ENCODE measurements at regions not wholly inside any gene's neighbourhood (a gene's known extent, or its start where the extent isn't known, plus 50 kb on each side); places are given as distances from the start of the nearest gene placed in this dataset.

GRCh38 chr6:80690551-80691131 is 584.2 kb downstream of the BCKDHB start (continued):
- no peak for TF ChIP-seq ZFHX2 (tag by site-specific recombination; conservative IDR thresholded peaks at IDR 0.05)
- no peak for TF ChIP-seq PRDM1 (tag by site-specific recombination; IDR thresholded peaks at IDR 0.05)
- no peak for TF ChIP-seq ZFP3 (tag by site-specific recombination; IDR thresholded peaks at IDR 0.05; ENCODE audit: low read depth)
- no peak for TF ChIP-seq ZNF626 (tag by site-specific recombination; IDR thresholded peaks at IDR 0.05)
- TF ChIP-seq ZNF223 (tag by site-specific recombination; IDR thresholded peaks at IDR 0.05), result no peak

- no peaks in the 10 kb centered on the region for H3K9me3 ChIP-seq (ENCODE audit: control insufficient read depth, insufficient read depth, low read depth, low read length)
- H3K4me1 ChIP-seq (ENCODE audit: control insufficient read depth, insufficient read depth, low read length), result no peaks in the 10 kb centered on the region
- ChIA-PET POLR2A (no interaction called here), CTCF (interaction anchor here (0.7 kb wide), 1 partner anchor 81 kb away, joined by 3 read pairs; no protein-coding TSS in a partner anchor)
- no peaks in the 10 kb centered on the region for H3K36me3 ChIP-seq (ENCODE audit: control insufficient read depth in 2 of 2, insufficient read depth in 1 of 2, low read length in 2 of 2)
- no peak overlapping the region for H3K27ac ChIP-seq (ENCODE audit: extremely low read depth, low read depth, low read length)
- no peak overlapping the region for H3K4me3 ChIP-seq (ENCODE audit: low read depth, low read length)
- TF ChIP-seq ZNF19 (tag by site-specific recombination; IDR thresholded peaks at IDR 0.05; ENCODE audit: low read depth) (no peak), ZSCAN5A (tag by site-specific recombination; IDR thresholded peaks at IDR 0.05) (no peak)
Measured at GRCh38 chr6:80689716-80690395, 583.4 kb downstream of the BCKDHB start.

GRCh38 chr6:80679992-80680391 is 573.5 kb downstream of the BCKDHB start:
- Histone ChIP-seq H3K9me3 (ENCODE audit: control insufficient read depth, insufficient read depth, low read depth, low read length) (no peaks in the 10 kb centered on the region), H3K27ac (ENCODE audit: extremely low read depth, low read depth, low read length) (no peak overlapping the region), H3K4me3 (ENCODE audit: low read depth, low read length) (no peak overlapping the region), H3K4me1 (ENCODE audit: control insufficient read depth, insufficient read depth, low read length) (no peaks in the 10 kb centered on the region), H3K36me3 (ENCODE audit: control insufficient read depth in 2 of 2, insufficient read depth in 1 of 2, low read length in 2 of 2) (no peaks in the 10 kb centered on the region)
- TF ChIP-seq ZNF423 (tag by site-specific recombination; IDR thresholded peaks at IDR 0.05), result no peak
- TF ChIP-seq ZNF843 (tag by site-specific recombination; IDR thresholded peaks at IDR 0.05), result no peak
- no peak for TF ChIP-seq REST (tag by site-specific recombination; IDR thresholded peaks at IDR 0.05)
- TF ChIP-seq ZNF645 (tag by site-specific recombination; IDR thresholded peaks at IDR 0.05), result no peak
- no peak for TF ChIP-seq ZNF416 (tag by site-specific recombination; IDR thresholded peaks at IDR 0.05)
- TF ChIP-seq ZNF37A (tag by site-specific recombination; IDR thresholded peaks at IDR 0.05), result no peak
- no peak for TF ChIP-seq ZFP69B (tag by site-specific recombination; IDR thresholded peaks at IDR 0.05)
- no peak for TF ChIP-seq REPIN1 (tag by site-specific recombination; IDR thresholded peaks at IDR 0.05; ENCODE audit: low read depth)
- TF ChIP-seq RBAK (tag by site-specific recombination; IDR thresholded peaks at IDR 0.05), result no peak
- TF ChIP-seq ZNF292 (tag by site-specific recombination; IDR thresholded peaks at IDR 0.05; ENCODE audit: borderline replicate concordance, low read depth), result no peak
- no peak for TF ChIP-seq ZNF404 (tag by site-specific recombination; IDR thresholded peaks at IDR 0.05)
- TF ChIP-seq ZNF510 (tag by site-specific recombination; IDR thresholded peaks at IDR 0.05; ENCODE audit: insufficient replicate concordance), result no peak
- no peak for TF ChIP-seq ZNF76 (tag by site-specific recombination; IDR thresholded peaks at IDR 0.05; ENCODE audit: borderline replicate concordance, low read depth)
- TF ChIP-seq ZNF335 (tag by site-specific recombination; conservative IDR thresholded peaks at IDR 0.05), result no peak
- no peak for TF ChIP-seq BCL6B (tag by site-specific recombination; IDR thresholded peaks at IDR 0.05)
- CTCF ChIA-PET, result no interaction called here
- POLR2A ChIA-PET, result no interaction called here
